Mucosa of descending colon (tissue), 3 donors: ENCODE measurements at regions not wholly inside any gene's neighbourhood (a gene's known extent, or its start where the extent isn't known, plus 50 kb on each side); places are given as distances from the start of the nearest gene placed in this dataset.

Experiments
- ATAC-seq: fragments of 200-7000 bp; cut with Tn5 transposase; one replicate; pipeline ENCODE4 v1.9.1; 2020; ENCODE audit warnings: mild to moderate bottlenecking, moderate library complexity
- DNase-seq, 3 donors: peaks; one replicate each; pipeline ENCODE4 v3.0.0-alpha.2; 2020
- H3K36me3 ChIP-seq: fragments of 200-600 bp; one replicate; pipeline ENCODE4 v1.8.0; 2021; ENCODE audit warnings: low read depth, mild to moderate bottlenecking
- H3K4me1 ChIP-seq: fragments of 200-600 bp; one replicate; pipeline ENCODE4 v1.8.0; 2021; ENCODE audit warnings: low read depth, mild to moderate bottlenecking
- H3K4me3 ChIP-seq: fragments of 200-600 bp; one replicate; pipeline ENCODE4 v1.8.0; 2021; ENCODE audit warnings: mild to moderate bottlenecking
- H3K9me3 ChIP-seq: fragments of 200-600 bp; one replicate; pipeline ENCODE4 v1.8.0; 2021; ENCODE audit warnings: mild to moderate bottlenecking
- CTCF ChIP-seq: fragments of 200-600 bp; IDR thresholded peaks from one replicate; pipeline ENCODE4 v1.8.0; 2022; ENCODE audit warnings: antibody characterized with exemption, mild to moderate bottlenecking
- intact Hi-C, 2 donors: fragments of 100-400 bp; cut with DNase I in 1 of 2; cut with micrococcal nuclease in 1 of 2; formaldehyde crosslinking; loops; one replicate each; pipeline versions ENCODE4 v1.11.0 to v1.11.1; 2022; cut with DNase I, micrococcal nuclease
- donor health status: DM: no; HTN: no; CAD: no; lungs with moderate emphysema.
- donor health status: DM: no; HTN: no; CAD: no.
- donor health status: DM: no; HTN: yes; CAD: no.

- Histone ChIP-seq H3K9me3 (no peaks in the 10 kb centered on the region), H3K36me3 (no peaks in the 10 kb centered on the region), H3K4me3 (no peak overlapping the region), H3K4me1 (no peaks in the 10 kb centered on the region)
- no peak for TF ChIP-seq CTCF
- DNase-seq: no peak
- intact Hi-C loops: no loop called here
- no peak for ATAC-seq
These were observed 104.7 kb upstream of the SORBS2 start for GRCh38 chr4:185916683-185917082.

GRCh38 chr4:185919107-185919506, 107.1 kb upstream of the SORBS2 start:
- TF ChIP-seq CTCF: no peak
- no peak for DNase-seq
- Histone ChIP-seq H3K9me3 (no peaks in the 10 kb centered on the region), H3K4me3 (no peak overlapping the region), H3K4me1 (no peaks in the 10 kb centered on the region), H3K36me3 (no peaks in the 10 kb centered on the region)
- intact Hi-C loops: no loop called here
- no peak for ATAC-seq

- Histone ChIP-seq H3K36me3 (no peaks in the 10 kb centered on the region), H3K9me3 (no peaks in the 10 kb centered on the region), H3K4me3 (no peak overlapping the region), H3K4me1 (no peaks in the 10 kb centered on the region)
- intact Hi-C loops: no loop called here
- no peak for TF ChIP-seq CTCF
- DNase-seq (no peak), ATAC-seq (no peak)
These were observed 108.2 kb upstream of the SORBS2 start for GRCh38 chr4:185920171-185920570.

GRCh38 chr4:185920691-185921260, 108.8 kb upstream of the SORBS2 start:
- ATAC-seq (no peak), DNase-seq (no peak)
- H3K36me3 ChIP-seq: no peaks in the 10 kb centered on the region
- H3K4me3 ChIP-seq: no peak overlapping the region
- no peaks in the 10 kb centered on the region for H3K9me3 ChIP-seq
- intact Hi-C loops: no loop called here
- no peak for TF ChIP-seq CTCF
- no peaks in the 10 kb centered on the region for H3K4me1 ChIP-seq

- ATAC-seq (no peak), DNase-seq (no peak)
- Histone ChIP-seq H3K4me3 (no peak overlapping the region), H3K4me1 (no peaks in the 10 kb centered on the region), H3K36me3 (no peaks in the 10 kb centered on the region), H3K9me3 (no peaks in the 10 kb centered on the region)
- intact Hi-C loops: no loop called here
- no peak for TF ChIP-seq CTCF
These were observed 109.9 kb upstream of the SORBS2 start for GRCh38 chr4:185921583-185922555.
